Common myeloid progenitor, CD34-positive (primary cell): ENCODE measurements at regions not wholly inside any gene's neighbourhood (a gene's known extent, or its start where the extent isn't known, plus 50 kb on each side); places are given as distances from the start of the nearest gene placed in this dataset.

Experiments used
- CTCF ChIA-PET: fragments of 350-600 bp; sonication (Branson Sonifier 250); formaldehyde crosslinking; loops from one replicate; lab custom pipeline; 2021; ENCODE audit warnings: antibody characterized with exemption; lab: Charles Lee
- POLR2A ChIA-PET: fragments of 350-600 bp; sonication (Branson Sonifier 250); formaldehyde crosslinking; loops from one replicate; lab custom pipeline; 2021; ENCODE audit warnings: antibody characterized with exemption; lab: Charles Lee
- DNase-seq, 3 donors: peaks; one replicate each; pipeline versions ENCODE4 v3.0.0 to v3.0.0-alpha.2; 2013
- H3K27ac ChIP-seq, 2 experiments: 1 replicate in 1 of 2; 2 replicates in 1 of 2; pipeline ENCODE4 v1.7.0; 2013; ENCODE audit warnings: inconsistent platforms in 2 of 2, low read length in 2 of 2, mild to moderate bottlenecking in 2 of 2, low read depth in 1 of 2, moderate library complexity in 1 of 2; ENCODE audit not compliant: severe bottlenecking in 2 of 2, insufficient read depth in 1 of 2, poor library complexity in 1 of 2
- H3K27me3 ChIP-seq, 5 experiments: replicated peaks in 2 of 5; 1 replicate in 3 of 5; 2 replicates in 2 of 5; pipeline versions ENCODE4 v1.6.1 to v1.7.0; 2013; ENCODE audit warnings: low read length in 4 of 5, mild to moderate bottlenecking in 2 of 5, moderate library complexity in 2 of 5, inconsistent platforms in 1 of 5; ENCODE audit not compliant: insufficient read depth in 5 of 5, control insufficient read depth in 4 of 5
- H3K36me3 ChIP-seq, 4 experiments: 1 replicate in 2 of 4; 2 replicates in 2 of 4; pipeline versions ENCODE4 v1.6.1 to v1.7.0; 2013; ENCODE audit warnings: low read length in 3 of 4, control low read depth in 1 of 4, mild to moderate bottlenecking in 1 of 4; ENCODE audit not compliant: control insufficient read depth in 4 of 4, insufficient read depth in 4 of 4
- H3K4me1 ChIP-seq, 4 experiments: 1 replicate in 3 of 4; 2 replicates in 1 of 4; pipeline versions ENCODE4 v1.6.1 to v1.7.1; 2013; ENCODE audit warnings: low read length in 3 of 4, mild to moderate bottlenecking in 3 of 4, control low read depth in 1 of 4, inconsistent platforms in 1 of 4, moderate library complexity in 1 of 4; ENCODE audit not compliant: control insufficient read depth in 4 of 4, insufficient read depth in 4 of 4; ENCODE audit errors: control extremely low read depth in 1 of 4
- H3K4me3 ChIP-seq, 7 experiments: 1 replicate in 4 of 7; 2 replicates in 3 of 7; pipeline versions ENCODE4 v1.5.1 to v1.7.0; 2013; ENCODE audit warnings: mild to moderate bottlenecking in 7 of 7, low read length in 6 of 7, moderate library complexity in 6 of 7, inconsistent platforms in 2 of 7, low read depth in 2 of 7, control low read depth in 1 of 7; ENCODE audit not compliant: insufficient read depth in 4 of 7, control insufficient read depth in 1 of 7; ENCODE audit errors: extremely low read depth in 1 of 7
- H3K9me3 ChIP-seq, 5 experiments: 1 replicate in 4 of 5; 2 replicates in 1 of 5; pipeline versions ENCODE4 v1.6.1 to v1.7.1; 2013; ENCODE audit warnings: low read length in 4 of 5, mild to moderate bottlenecking in 2 of 5, inconsistent platforms in 1 of 5, low read depth in 1 of 5, moderate library complexity in 1 of 5; ENCODE audit not compliant: control insufficient read depth in 4 of 5, insufficient read depth in 2 of 5; ENCODE audit errors: control extremely low read depth in 1 of 5
- WGBS: methylation state at CpG from one replicate; pipeline ENCODE4 v1.1.5; 2013; ENCODE audit not compliant: insufficient coverage; 5-methylcytosine and 5-hydroxymethylcytosine counted together

DNA sequence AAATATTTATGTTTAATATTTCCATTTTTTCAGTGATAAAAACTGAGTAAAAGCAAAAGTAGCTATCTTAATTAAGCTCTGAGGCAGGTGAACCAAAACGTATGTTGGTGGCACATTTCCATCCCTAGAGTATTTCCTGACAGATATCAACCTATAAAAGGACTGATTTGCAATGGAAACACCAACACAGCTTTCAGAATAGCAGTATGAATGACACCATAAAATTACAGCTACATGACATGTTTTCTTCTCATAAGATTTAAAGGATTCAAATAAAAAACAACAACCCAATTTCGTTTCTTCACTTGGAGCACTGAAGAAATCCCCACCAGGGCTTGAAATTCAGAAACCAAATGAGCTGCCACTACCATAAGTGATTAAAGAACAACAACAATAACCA lies 194.4 kb downstream of the RFC3 start:
- POLR2A ChIA-PET: no interaction called here
- Histone ChIP-seq H3K36me3 (no peaks in the 10 kb centered on the region), H3K4me1 (no peaks in the 10 kb centered on the region)

DNA sequence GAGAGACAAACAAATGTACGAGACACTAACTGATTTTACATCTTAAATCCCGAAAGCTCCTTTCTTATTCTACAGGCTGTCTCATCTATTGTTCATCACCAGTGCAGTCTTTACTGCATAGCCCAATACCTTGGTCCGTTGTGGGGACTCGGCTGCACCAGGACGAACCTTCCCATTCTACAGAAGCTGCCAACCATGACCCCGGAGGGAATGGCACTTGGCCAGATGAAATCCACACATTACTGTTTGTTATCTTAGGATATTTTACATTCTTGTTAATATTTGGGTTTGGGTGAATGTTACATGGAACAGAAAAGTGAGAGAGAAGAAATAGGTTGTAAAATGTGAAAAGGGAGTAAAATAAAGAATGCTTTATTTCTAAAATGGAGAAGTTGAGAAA lies 195.1 kb downstream of the RFC3 start:
- Histone ChIP-seq H3K27me3 (peaks cover 0 to 2% (median 0%) of the 10 kb centered on the region in 5 experiments), H3K9me3 (no peaks in the 10 kb centered on the region), H3K36me3 (no peaks in the 10 kb centered on the region), H3K27ac (no peak overlapping the region), H3K4me3 (no peak overlapping the region), H3K4me1 (no peaks in the 10 kb centered on the region)
- WGBS: 98% methylated on average over 4 of the region's 6 CpGs
- POLR2A ChIA-PET: no interaction called here
- no peak for DNase-seq
- CTCF ChIA-PET: no interaction called here

More for the DNA sequence above, 194.4 kb downstream of the RFC3 start:
- WGBS: 100% methylated on average over 1 of the region's 2 CpGs
- Histone ChIP-seq H3K4me3 (no peak overlapping the region), H3K9me3 (no peaks in the 10 kb centered on the region), H3K27me3 (peaks cover 0 to 2% (median 0%) of the 10 kb centered on the region in 5 experiments), H3K27ac (no peak overlapping the region)
- DNase-seq: no peak
- CTCF ChIA-PET: no interaction called here

DNA sequence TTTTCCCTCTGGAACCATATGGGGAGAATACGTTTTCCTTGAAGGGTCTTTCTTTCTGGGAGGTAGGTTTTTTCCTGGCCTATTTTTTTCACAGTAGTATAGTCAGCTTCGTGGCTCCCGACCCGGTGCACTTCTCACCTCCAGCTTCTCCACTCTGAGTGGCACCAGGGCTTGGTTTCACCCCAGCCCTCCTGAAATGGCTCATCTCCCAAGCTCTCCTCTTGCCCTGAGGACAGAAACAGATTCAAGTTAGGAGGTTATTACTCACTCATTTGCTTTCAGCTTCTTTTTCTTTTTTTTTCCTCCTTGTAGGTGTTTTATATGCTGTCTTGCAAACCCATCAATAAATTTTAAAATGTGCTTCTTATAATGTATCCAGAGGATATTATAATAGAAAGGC lies 199.3 kb downstream of the RFC3 start:
- POLR2A ChIA-PET: no interaction called here
- no peaks in the 10 kb centered on the region for H3K4me1 ChIP-seq

DNA sequence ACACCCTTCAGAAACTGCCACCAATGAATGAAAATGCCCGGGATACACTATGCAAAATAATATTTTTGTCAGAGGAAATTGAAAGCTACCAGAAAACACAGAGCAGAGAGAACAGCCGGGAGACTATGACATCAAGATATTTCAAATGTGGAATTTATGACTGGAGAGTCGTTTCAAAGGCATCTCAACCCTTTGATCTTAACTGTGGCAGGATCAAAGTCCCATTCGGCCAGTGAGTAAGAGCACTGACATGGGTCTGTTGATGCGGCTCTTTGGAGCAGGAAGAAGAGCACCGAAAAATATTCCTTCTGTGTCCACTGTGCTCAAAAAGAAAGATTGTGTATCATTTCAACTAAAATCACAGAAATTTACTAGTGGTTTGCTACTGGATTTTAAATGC lies 201.9 kb downstream of the RFC3 start:
- ChIA-PET CTCF (no interaction called here), POLR2A (no interaction called here)
- no peak for DNase-seq
- H3K27ac ChIP-seq: no peak overlapping the region
- no peak overlapping the region for H3K4me3 ChIP-seq
- H3K36me3 ChIP-seq: no peaks in the 10 kb centered on the region
- H3K4me1 ChIP-seq: no peaks in the 10 kb centered on the region
- H3K9me3 ChIP-seq: peaks cover 0 to 5% (median 4%) of the 10 kb centered on the region in 5 experiments
- WGBS: 60% methylated on average over 4 of the region's 6 CpGs
- H3K27me3 ChIP-seq: no peaks in the 10 kb centered on the region

More for the DNA sequence above, 199.3 kb downstream of the RFC3 start:
- H3K36me3 ChIP-seq: no peaks in the 10 kb centered on the region
- no peak overlapping the region for H3K27ac ChIP-seq
- peaks cover 0 to 2% (median 0%) of the 10 kb centered on the region in 5 experiments for H3K27me3 ChIP-seq
- no peak overlapping the region for H3K4me3 ChIP-seq
- peaks cover 0 to 5% (median 3%) of the 10 kb centered on the region in 5 experiments for H3K9me3 ChIP-seq
- 100% methylated on average over 3 of the region's 4 CpGs for WGBS
- CTCF ChIA-PET: no interaction called here
- no peak for DNase-seq

DNA sequence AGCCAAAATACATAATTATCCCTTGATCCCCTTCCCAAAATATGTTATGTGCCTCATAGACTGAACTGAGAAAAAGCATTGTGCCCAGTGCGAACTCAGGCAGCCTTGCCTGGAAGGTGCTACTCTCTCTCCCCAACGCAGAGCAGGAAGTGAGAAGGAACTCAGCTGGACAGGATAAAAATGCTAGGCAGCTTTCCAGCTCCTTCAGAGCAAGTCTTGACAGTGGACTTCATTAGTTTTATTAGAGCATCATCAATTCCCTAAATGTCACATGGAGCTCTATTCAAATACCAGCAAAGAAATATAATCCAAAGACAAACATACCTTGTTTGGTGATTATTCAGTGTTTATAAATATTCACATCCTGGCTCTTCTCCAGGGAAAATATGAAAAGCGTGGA lies 202.4 kb downstream of the RFC3 start:
- no peak overlapping the region for H3K27ac ChIP-seq
- H3K36me3 ChIP-seq: no peaks in the 10 kb centered on the region
- H3K4me1 ChIP-seq: no peaks in the 10 kb centered on the region
- no peak for DNase-seq
- no peaks in the 10 kb centered on the region for H3K27me3 ChIP-seq
- no peak overlapping the region for H3K4me3 ChIP-seq
- 95% methylated on average over 2 of the region's 3 CpGs for WGBS
- POLR2A ChIA-PET: no interaction called here
- CTCF ChIA-PET: no interaction called here
- H3K9me3 ChIP-seq: peaks cover 0 to 5% (median 4%) of the 10 kb centered on the region in 5 experiments

DNA sequence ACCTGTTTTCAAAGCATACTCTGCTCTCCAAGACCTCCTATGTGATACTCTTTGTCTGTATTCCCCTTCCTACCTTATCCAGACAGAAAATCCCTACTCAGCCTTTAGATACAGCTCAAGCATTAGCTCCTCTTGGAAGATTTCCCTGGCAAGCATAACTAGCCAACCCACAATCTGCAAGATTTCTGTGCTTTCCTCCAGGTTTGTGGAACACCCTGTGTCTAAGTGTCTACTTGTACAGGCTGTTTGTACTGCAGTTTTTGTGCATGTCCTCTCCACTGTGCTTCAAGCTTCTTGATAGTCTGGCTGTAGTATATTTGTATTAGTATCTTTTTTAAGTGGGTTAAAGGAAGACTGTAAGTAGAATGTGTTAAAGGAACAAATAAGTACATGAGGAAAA lies 203.7 kb downstream of the RFC3 start:
- Histone ChIP-seq H3K27ac (no peak overlapping the region), H3K9me3 (peaks cover 2 to 9% (median 4%) of the 10 kb centered on the region in 5 experiments), H3K4me1 (no peaks in the 10 kb centered on the region), H3K27me3 (no peaks in the 10 kb centered on the region), H3K36me3 (no peaks in the 10 kb centered on the region), H3K4me3 (no peak overlapping the region)
- ChIA-PET CTCF (no interaction called here), POLR2A (no interaction called here)
- no peak for DNase-seq

DNA sequence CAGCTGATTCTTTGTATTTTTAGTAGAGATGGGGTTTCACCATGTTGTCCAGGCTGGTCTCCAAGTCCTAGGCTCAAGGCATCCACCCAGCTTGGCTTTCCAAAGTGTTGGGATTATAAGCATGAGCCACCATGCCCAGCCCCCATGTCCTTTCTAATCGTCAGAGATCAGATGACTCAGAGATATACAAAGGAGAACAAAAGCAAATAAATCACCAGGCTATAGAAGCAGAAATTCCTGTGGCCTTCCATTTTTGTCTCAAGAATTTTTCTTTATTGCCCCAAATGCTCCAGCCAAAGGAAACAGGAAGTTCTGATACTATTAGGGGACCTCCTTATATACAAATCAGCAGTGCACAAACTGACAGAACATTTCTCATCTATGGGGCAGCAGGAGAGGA lies 207.8 kb downstream of the RFC3 start:
- ChIA-PET CTCF (no interaction called here), POLR2A (no interaction called here)
- DNase-seq: no peak
- WGBS: 33% methylated on average over 1 of the region's 1 CpG
- H3K9me3 ChIP-seq: peaks cover 2 to 10% (median 4%) of the 10 kb centered on the region in 5 experiments
- no peaks in the 10 kb centered on the region for H3K36me3 ChIP-seq
- no peak overlapping the region for H3K4me3 ChIP-seq
- no peaks in the 10 kb centered on the region for H3K27me3 ChIP-seq
- H3K27ac ChIP-seq: no peak overlapping the region
- no peaks in the 10 kb centered on the region for H3K4me1 ChIP-seq
